GM23338 (cell line): ENCODE measurements at regions not wholly inside any gene's neighbourhood (a gene's known extent, or its start where the extent isn't known, plus 50 kb on each side); places are given as distances from the start of the nearest gene placed in this dataset.

Source experiments
- ATAC-seq: fragments of 200-7000 bp; cut with Tn5 transposase; 3 replicates; pipeline ENCODE4 v1.9.1; 2020
- DNase-seq: peaks from one replicate; pipeline ENCODE4 v3.0.0-alpha.2; 2015; ENCODE audit warnings: low spot score
- H2AFZ ChIP-seq: fragments of 200-600 bp; sonication (generic); 2 replicates; pipeline ENCODE4 v1.8.0; 2016; ENCODE audit warnings: antibody characterized with exemption, mild to moderate bottlenecking, moderate library complexity
- H3F3A ChIP-seq: fragments of 200-600 bp; sonication (generic); replicated peaks from 2 replicates; pipeline ENCODE4 v1.8.0; 2017; ENCODE audit warnings: antibody characterized with exemption, mixed run types, low read depth
- H3K27ac ChIP-seq: fragments of 200-600 bp; sonication (generic); 2 replicates; pipeline ENCODE4 v1.6.1; 2016; ENCODE audit warnings: low read depth
- H3K27me3 ChIP-seq: fragments of 200-600 bp; sonication (generic); 2 replicates; pipeline ENCODE4 v1.8.0; 2016; ENCODE audit warnings: mild to moderate bottlenecking, mixed run types, moderate library complexity; ENCODE audit not compliant: insufficient read depth
- H3K36me3 ChIP-seq: fragments of 200-600 bp; sonication (generic); 2 replicates; pipeline ENCODE4 v1.8.0; 2016; ENCODE audit warnings: mild to moderate bottlenecking; ENCODE audit not compliant: insufficient read depth
- H3K4me1 ChIP-seq: fragments of 200-600 bp; sonication (generic); 2 replicates; pipeline ENCODE4 v1.8.0; 2016; ENCODE audit warnings: mild to moderate bottlenecking, moderate library complexity; ENCODE audit not compliant: insufficient read depth
- H3K4me2 ChIP-seq: fragments of 200-600 bp; sonication (generic); 2 replicates; pipeline ENCODE4 v1.7.1; 2017; ENCODE audit warnings: mixed run types
- H3K4me3 ChIP-seq: fragments of 200-600 bp; sonication (generic); 2 replicates; pipeline ENCODE4 v1.6.1; 2016; ENCODE audit warnings: mixed run types
- H3K79me2 ChIP-seq: fragments of 200-600 bp; sonication (generic); replicated peaks from 2 replicates; pipeline ENCODE4 v1.8.0; 2017; ENCODE audit warnings: mild to moderate bottlenecking; ENCODE audit not compliant: insufficient read depth
- H3K9me2 ChIP-seq: fragments of 200-600 bp; sonication (generic); 2 replicates; pipeline ENCODE4 v1.8.0; 2017; ENCODE audit not compliant: insufficient read depth
- H4K20me1 ChIP-seq: fragments of 200-600 bp; sonication (generic); replicated peaks from 2 replicates; pipeline ENCODE4 v1.8.0; 2017; ENCODE audit warnings: mild to moderate bottlenecking; ENCODE audit not compliant: insufficient read depth
- H3K27ac Mint-ChIP-seq: 2 replicates; pipeline ENCODE4 v1.8.0; 2020; ENCODE audit warnings: inconsistent platforms, mild to moderate bottlenecking, moderate library complexity, mixed read lengths
- H3K27me3 Mint-ChIP-seq: 3 replicates; pipeline ENCODE4 v1.8.0; 2022; ENCODE audit warnings: low read depth, mild to moderate bottlenecking, moderate library complexity, mixed read lengths, inconsistent platforms; ENCODE audit not compliant: insufficient read depth, poor library complexity
- H3K36me3 Mint-ChIP-seq: 3 replicates; pipeline ENCODE4 v1.8.0; 2021; ENCODE audit warnings: low read depth, mild to moderate bottlenecking, inconsistent platforms, moderate library complexity, mixed read lengths
- H3K4me1 Mint-ChIP-seq: 3 replicates; pipeline ENCODE4 v1.8.0; 2020; ENCODE audit warnings: mild to moderate bottlenecking, inconsistent platforms, mixed read lengths
- H3K4me3 Mint-ChIP-seq: 3 replicates; pipeline ENCODE4 v1.8.0; 2021; ENCODE audit warnings: moderate library complexity, mild to moderate bottlenecking, inconsistent platforms, mixed read lengths
- H3K9me3 Mint-ChIP-seq: 3 replicates; pipeline ENCODE4 v1.8.0; 2020; ENCODE audit warnings: moderate library complexity, mild to moderate bottlenecking, inconsistent platforms, mixed read lengths
- CTCF ChIP-seq, 2 experiments: fragments of 200-600 bp in 1 of 2; sonication (generic) in 1 of 2; conservative IDR thresholded peaks; 2 replicates each; pipeline versions ENCODE4 v1.5.1 to v1.6.1; 2016 to 2017; ENCODE audit warnings: antibody characterized with exemption in 2 of 2, low read depth in 2 of 2, mild to moderate bottlenecking in 2 of 2, moderate library complexity in 1 of 2
- EZH2phosphoT487 ChIP-seq: fragments of 200-600 bp; sonication (generic); IDR thresholded peaks from one replicate; pipeline ENCODE4 v1.8.1; 2018; ENCODE audit warnings: antibody characterized with exemption; ENCODE audit not compliant: unreplicated experiment
- JUNB ChIP-seq: IDR thresholded peaks from one replicate; pipeline ENCODE4 v1.6.1; 2016; ENCODE audit warnings: antibody characterized with exemption; ENCODE audit not compliant: unreplicated experiment
- NANOG ChIP-seq: IDR thresholded peaks from 2 replicates; pipeline ENCODE4 v1.6.1; 2016; ENCODE audit warnings: antibody characterized with exemption, borderline replicate concordance
- POLR2AphosphoS5 ChIP-seq: IDR thresholded peaks from 2 replicates; pipeline ENCODE4 v1.6.1; 2016; ENCODE audit warnings: antibody characterized with exemption, low read depth
- REST ChIP-seq: IDR thresholded peaks from one replicate; pipeline ENCODE4 v1.6.1; 2018; ENCODE audit warnings: antibody characterized with exemption; ENCODE audit not compliant: unreplicated experiment
- STAT1 ChIP-seq: IDR thresholded peaks from one replicate; pipeline ENCODE4 v1.6.1; 2016; ENCODE audit warnings: antibody characterized with exemption; ENCODE audit not compliant: unreplicated experiment
- ZNF462 ChIP-seq: fragments of 250-450 bp; sonication (Bioruptor Pico); IDR thresholded peaks from 2 replicates; pipeline ENCODE4 v1.5.0; 2020; ENCODE audit warnings: mild to moderate bottlenecking, moderate library complexity

GRCh38 chr2:19758658-19759057 is 143.1 kb downstream of the TTC32 start:
- ATAC-seq (no peak), DNase-seq (no peak)
- no peaks in the 10 kb centered on the region for H3K36me3 Mint-ChIP-seq
- H3K4me1 Mint-ChIP-seq = no peaks in the 10 kb centered on the region
- no peak for TF ChIP-seq STAT1
- Histone ChIP-seq H3F3A (no peaks in the 10 kb centered on the region), H3K4me1 (no peaks in the 10 kb centered on the region), H3K79me2 (no peaks in the 10 kb centered on the region), H3K27me3 (no peaks in the 10 kb centered on the region), H3K9me2 (no peaks in the 10 kb centered on the region), H4K20me1 (no peaks in the 10 kb centered on the region), H3K4me3 (no peak overlapping the region), H3K4me2 (no peak overlapping the region), H3K36me3 (no peaks in the 10 kb centered on the region), H2AFZ (no peak overlapping the region), H3K27ac (no peak overlapping the region)
- peaks cover under 1% of the 10 kb centered on the region for H3K27me3 Mint-ChIP-seq
- no peak overlapping the region for H3K4me3 Mint-ChIP-seq
- no peak overlapping the region for H3K27ac Mint-ChIP-seq
- no peaks in the 10 kb centered on the region for H3K9me3 Mint-ChIP-seq

GRCh38 chr2:19757586-19757985 is 144.2 kb downstream of the TTC32 start:
- Mint-ChIP-seq H3K36me3 (no peaks in the 10 kb centered on the region), H3K4me1 (no peaks in the 10 kb centered on the region), H3K4me3 (no peak overlapping the region), H3K27ac (no peak overlapping the region), H3K9me3 (no peaks in the 10 kb centered on the region), H3K27me3 (peaks cover 1% of the 10 kb centered on the region)
- Histone ChIP-seq H3F3A (no peaks in the 10 kb centered on the region), H3K79me2 (no peaks in the 10 kb centered on the region), H3K27ac (no peak overlapping the region), H3K4me3 (no peak overlapping the region), H4K20me1 (no peaks in the 10 kb centered on the region), H3K4me2 (no peak overlapping the region), H3K27me3 (no peaks in the 10 kb centered on the region), H3K9me2 (no peaks in the 10 kb centered on the region), H2AFZ (no peak overlapping the region), H3K36me3 (no peaks in the 10 kb centered on the region), H3K4me1 (no peaks in the 10 kb centered on the region)
- ATAC-seq (no peak), DNase-seq (no peak)
- no peak for TF ChIP-seq JUNB
- no peak for TF ChIP-seq POLR2AphosphoS5
- no peak for TF ChIP-seq ZNF462
- no peak for TF ChIP-seq REST
- TF ChIP-seq EZH2phosphoT487 = no peak
- TF ChIP-seq NANOG = no peak
- TF ChIP-seq CTCF (conservative IDR thresholded peaks at IDR 0.05; ENCODE audit: low read depth in 2 of 2) = no peak
